NK-92 treated with Interleukin-12 subunit alpha and Interleukin-12 subunit beta, amount 100 ng/mL, for 24 hours (cell line): ENCODE measurements at regions not wholly inside any gene's neighbourhood (a gene's known extent, or its start where the extent isn't known, plus 50 kb on each side); places are given as distances from the start of the nearest gene placed in this dataset.

ENCODE experiments used
- DNase-seq: peaks from one replicate; lab custom pipeline; 2025; lab: John Stamatoyannopoulos, UW

DNA sequence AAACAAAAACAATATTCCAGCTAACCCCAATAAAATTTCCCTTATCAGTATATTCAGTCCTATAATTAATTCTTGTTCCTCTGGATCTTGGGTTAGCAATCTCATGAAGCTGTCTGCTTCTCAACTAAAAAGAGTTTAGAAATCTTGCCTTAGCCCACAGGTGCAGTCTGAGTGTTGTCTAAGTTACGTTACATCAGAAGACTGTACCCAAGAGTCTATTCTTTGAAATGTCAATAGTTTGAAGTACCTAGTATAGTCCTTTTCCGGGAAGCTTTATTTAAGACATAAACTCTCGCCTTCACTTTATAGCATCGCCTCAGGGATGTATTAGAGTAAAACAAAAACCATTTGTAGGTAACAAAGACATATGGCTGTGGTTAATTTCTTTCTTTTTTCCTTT is 465.1 kb downstream of the FUT8 start:
- no peak for DNase-seq

- DNase-seq: no peak
Observed at GRCh38 chr14:65878586-65878985, 466.1 kb downstream of the FUT8 start.

GRCh38 chr14:65879248-65880009 is 466.9 kb downstream of the FUT8 start:
- DNase-seq: peak; percentile 41

DNA sequence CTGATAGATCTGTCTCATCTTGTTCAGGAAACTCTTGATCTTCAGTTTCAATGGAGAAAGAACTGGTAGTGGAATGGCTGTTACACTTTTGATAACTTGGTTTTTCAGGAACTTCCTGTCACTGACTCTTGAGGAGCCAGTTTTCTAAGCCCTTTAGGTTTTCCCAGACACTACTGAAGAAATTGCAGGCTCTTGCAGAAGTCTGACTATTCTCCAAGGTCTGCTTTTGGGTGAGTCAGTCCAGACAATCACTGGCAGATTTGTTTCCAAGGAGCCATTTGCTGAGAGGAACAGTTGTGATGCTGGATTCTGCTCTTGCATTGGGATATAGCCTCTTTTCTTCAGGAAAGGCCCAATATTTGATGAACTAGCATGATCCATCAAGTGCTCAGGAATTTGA is 468.0 kb downstream of the FUT8 start:
- DNase-seq: no peak

DNA sequence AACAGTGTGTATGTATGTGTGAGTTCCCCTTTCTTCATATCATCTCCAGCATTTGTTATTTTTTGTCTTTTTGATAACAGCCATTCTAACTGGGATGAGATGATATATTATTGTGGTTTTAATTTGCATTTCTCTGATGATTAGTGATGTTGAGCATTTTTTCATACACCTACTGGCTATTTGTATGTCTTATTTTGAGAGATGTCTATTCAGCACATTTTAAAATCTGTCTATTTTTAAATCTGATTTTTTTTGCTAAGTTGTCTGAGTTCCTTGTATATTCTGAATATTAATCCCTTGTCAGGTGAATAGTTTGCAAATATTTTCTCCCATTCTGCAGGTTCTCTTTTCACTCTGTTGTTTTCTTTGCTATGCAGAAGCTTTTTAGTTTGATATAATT is 469.1 kb downstream of the FUT8 start:
- DNase-seq: no peak

DNA sequence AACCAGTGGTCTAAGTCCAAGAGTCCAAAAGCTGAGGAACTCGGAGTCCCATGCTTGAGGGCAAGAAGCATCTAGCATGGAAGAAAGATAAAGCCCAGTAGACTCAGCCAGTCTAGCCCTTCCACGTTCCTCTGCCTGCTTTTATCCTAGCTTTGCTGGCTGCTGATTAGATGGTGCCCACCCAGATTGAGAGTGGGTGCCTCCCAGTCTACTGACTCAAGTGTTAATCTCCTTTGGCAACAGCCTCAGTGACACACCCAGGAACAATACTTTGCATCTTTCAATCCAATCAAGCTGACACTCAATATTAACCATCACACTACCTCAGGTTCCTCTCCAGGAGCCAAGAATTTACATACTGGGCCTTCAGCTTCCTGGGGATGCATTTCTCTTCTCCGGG is 476.1 kb downstream of the FUT8 start:
- no peak for DNase-seq

GRCh38 chr14:65892315-65892714 is 479.8 kb downstream of the FUT8 start:
- DNase-seq: no peak

DNA sequence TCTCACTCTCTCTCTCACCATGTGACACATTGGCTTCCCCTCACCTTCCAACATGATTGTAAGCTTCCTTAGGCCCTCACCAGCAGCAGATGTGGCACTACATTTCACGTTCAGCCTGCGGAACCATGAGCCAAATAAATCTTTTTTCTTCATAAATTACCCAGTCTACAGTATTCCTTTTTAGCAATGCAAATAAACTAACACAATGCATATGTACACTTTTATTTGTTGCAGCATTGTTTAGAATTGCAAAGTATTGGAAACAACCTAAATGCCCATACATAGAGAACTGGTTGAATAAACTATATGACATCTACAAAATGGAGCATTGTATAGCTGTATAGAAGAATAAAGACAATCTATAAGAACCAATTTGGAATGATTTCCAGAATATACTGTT is 487.6 kb downstream of the FUT8 start:
- no peak for DNase-seq

DNA sequence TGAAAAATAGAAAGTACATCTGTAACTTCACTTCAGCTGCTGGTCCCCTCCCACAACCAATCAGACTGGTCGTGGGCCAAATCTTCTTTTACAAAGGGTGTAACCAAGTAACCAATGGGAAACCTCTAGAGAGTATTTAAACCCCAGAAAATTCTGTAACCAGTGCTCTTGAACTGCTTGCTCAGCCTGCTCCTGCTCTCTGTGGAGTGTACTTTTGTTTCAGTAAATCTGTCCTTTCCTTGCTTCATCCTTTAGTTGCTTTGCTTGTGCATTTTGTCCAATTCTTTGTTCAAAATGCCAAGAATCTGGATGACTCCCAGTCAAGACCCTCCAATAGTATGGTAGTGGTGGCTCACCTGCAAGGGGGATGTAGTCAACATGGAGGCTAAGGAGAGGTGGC is 489.1 kb downstream of the FUT8 start:
- no peak for DNase-seq

GRCh38 chr14:65904988-65905387 is 492.5 kb downstream of the FUT8 start:
- no peak for DNase-seq

DNA sequence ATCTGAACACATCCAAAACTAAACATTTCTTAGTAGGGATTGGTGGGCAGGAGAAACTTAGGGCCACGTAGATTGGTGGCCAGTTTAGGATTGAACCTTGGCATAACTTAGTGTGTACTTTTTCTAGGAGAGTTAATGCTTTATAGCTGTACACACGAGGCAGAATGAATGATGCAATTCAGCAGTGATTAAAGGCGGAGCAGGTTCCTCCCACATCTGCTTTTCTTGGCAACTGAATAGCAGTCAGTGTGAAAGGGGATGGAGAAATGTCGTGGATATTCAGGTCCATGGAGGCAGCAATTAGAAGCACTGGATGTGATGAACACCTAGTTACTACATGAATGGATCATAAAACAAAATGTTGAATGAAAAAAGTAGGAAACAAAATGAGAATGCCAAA is 493.8 kb downstream of the FUT8 start:
- DNase-seq: no peak

DNA sequence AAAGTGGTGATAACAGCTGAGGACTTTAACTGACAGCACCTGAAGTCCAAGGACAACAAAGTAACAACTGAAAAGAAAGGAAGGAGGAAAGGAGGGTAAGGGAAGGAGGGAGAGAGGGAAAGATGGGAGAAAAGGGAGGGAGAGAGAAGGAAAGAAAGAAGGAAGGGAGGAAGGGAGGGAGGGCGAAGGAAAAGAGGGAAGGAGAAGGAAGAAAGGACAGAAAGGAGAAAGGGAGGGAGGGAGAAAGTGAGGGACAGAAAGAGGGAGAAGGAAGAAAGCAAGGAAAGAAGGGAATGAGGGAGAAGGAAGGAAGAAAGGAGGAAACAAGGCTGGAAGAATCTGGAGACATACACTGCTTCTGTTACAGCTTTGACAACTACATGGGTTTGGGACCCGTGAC is 494.4 kb downstream of the FUT8 start:
- DNase-seq: no peak

GRCh38 chr14:65910108-65910786 is 497.7 kb downstream of the FUT8 start:
- no peak for DNase-seq

DNA sequence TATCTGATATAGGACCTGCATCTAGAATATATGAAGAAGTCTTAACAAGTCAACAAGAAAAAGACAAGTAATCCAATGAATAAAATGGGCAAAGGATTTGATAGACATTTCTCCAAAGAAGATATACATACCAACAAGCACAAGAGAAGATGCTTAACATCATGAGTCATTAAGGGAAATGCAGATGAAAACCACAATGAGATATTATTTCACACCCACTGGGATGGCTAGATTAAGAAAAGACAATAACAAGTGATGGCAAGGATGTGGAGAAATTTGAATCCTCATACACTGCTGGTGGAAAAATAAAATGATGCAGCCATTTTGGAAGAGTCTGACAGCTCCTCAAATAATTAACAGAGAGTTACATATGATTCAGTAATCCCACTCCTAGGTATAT is 502.6 kb downstream of the FUT8 start:
- DNase-seq: no peak

GRCh38 chr14:65916055-65916454 is 503.5 kb downstream of the FUT8 start:
- no peak for DNase-seq

DNA sequence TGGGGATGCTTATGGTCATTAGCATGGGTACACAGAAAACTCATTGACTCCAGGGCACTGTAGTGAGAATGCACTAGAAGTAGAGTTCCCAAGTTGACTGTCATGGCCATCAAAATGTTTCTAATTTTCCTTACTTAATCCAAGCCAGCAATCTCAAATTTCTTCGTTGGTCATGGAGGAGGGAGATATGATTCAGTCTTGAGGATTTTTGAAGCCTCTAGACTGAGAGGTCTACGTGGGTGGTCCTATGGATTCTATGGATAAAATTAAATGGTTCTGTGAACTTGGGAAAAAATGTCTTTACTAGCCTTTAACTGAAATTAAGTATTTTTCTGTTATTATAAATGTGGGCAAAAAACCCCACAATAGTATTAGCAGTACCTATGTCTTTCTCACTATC is 508.5 kb downstream of the FUT8 start:
- no peak for DNase-seq

GRCh38 chr14:65922142-65922541 is 509.6 kb downstream of the FUT8 start:
- DNase-seq: no peak

GRCh38 chr14:65926504-65926903 is 514.0 kb downstream of the FUT8 start:
- DNase-seq: no peak

DNA sequence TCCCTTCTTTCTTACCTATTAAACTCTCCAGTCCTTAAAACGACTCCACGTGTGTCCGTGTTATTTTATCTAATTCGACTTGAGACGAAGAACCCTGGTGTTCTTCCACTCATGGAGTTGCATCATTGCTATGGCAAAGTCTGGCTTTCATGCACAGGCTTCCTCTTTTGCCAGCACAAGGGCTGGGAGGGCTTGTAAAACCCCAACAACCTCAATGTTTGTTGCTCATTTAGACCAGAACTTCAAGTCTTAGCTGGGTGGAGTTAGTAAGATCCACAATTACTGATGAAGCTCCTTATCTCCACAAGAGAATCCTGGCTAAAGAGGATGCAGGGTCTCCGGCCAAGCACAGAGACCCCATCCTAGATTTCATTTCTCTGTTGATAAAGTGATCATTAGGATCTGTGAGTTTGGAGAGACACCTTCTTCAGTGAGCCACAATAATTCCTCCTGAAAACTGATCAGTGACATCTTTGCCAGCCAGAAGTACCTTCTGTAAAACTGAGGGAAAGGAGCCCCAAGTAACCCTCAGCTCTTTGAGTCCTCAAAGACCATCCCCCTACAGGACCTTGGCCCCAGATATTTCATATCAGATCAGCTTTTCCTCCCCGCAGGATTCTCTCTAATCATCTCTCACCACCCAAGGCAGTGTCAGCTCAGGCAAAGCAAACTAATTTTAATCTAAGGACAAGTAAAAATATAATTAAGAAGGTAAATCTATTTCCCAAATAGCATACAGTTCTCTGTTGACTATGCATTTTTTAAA is 514.6 kb downstream of the FUT8 start:
- peak; percentile 6 for DNase-seq

DNA sequence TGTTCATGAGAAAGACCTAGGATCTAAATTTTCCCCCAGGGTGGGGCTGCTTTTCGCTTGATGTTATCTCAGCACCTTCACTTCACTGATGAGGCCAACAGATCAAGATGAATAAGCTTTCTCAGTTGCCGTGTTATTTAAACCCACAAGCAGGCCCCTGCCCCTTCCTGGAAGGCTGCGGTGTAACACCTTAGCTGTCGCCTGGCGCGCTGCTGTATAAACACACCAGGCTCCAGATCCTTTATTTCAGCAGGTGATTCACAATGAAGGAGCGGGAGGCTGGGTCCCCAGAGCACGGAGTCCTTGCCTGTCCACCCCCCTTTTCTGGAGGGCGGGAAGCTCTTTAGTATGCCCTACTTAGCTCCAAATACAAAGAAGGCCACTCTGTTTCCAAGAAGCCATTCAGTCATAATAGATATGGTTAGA is 515.4 kb downstream of the FUT8 start:
- DNase-seq: peak; percentile 66

DNA sequence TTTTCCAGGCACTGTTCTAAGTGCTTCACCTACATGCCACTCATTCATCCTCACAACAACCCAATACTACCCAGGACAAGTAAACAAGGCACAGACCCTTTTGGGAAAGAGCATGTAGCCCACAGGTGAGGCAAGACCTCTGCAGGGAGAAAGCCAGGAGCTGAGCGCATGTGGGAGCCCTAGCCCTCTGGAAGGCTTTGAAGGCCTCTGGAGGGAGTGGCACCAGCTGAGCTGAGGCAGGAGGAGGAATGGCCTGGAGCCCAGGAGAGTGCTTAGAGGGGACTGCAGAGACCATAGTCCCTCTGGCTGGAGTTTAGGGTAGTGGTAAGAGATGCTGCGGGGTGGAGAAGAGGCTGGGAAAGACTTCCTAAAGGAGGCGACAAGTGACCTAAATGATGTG is 516.5 kb downstream of the FUT8 start:
- DNase-seq: no peak

GRCh38 chr14:65933400-65934069 is 521.0 kb downstream of the FUT8 start:
- no peak for DNase-seq

GRCh38 chr14:65934070-65934435 is 521.5 kb downstream of the FUT8 start:
- DNase-seq: no peak
